WTC11 (cell line): ENCODE measurements at regions not wholly inside any gene's neighbourhood (a gene's known extent, or its start where the extent isn't known, plus 50 kb on each side); places are given as distances from the start of the nearest gene placed in this dataset.

Source experiments
- ATAC-seq: fragments of 200-7000 bp; cut with Tn5 transposase; 2 replicates; pipeline ENCODE4 v1.10.0; 2021; ENCODE audit warnings: mild to moderate bottlenecking, moderate library complexity
- CTCF ChIA-PET: fragments of 300-600 bp; sonication (Branson Sonifier 250); formaldehyde crosslinking; loops from one replicate; lab custom pipeline; 2021; ENCODE audit warnings: antibody characterized with exemption; lab: Charles Lee
- POLR2A ChIA-PET: fragments of 350-600 bp; sonication (Branson Sonifier 250); formaldehyde crosslinking; loops from one replicate; lab custom pipeline; 2021; ENCODE audit warnings: antibody characterized with exemption; lab: Charles Lee
- DNase-seq: peaks from one replicate; pipeline ENCODE4 v3.0.0; 2021; ENCODE audit warnings: low spot score
- H3K27ac Mint-ChIP-seq: 2 replicates; pipeline ENCODE4 v1.8.0; 2021; ENCODE audit warnings: mixed read lengths
- H3K27me3 Mint-ChIP-seq: 2 replicates; pipeline ENCODE4 v1.8.0; 2021; ENCODE audit warnings: low read depth, mild to moderate bottlenecking, moderate library complexity, mixed read lengths
- H3K36me3 Mint-ChIP-seq: 2 replicates; pipeline ENCODE4 v1.8.0; 2021; ENCODE audit warnings: mixed read lengths
- H3K4me1 Mint-ChIP-seq: 2 replicates; pipeline ENCODE4 v1.8.0; 2022; ENCODE audit warnings: mixed read lengths
- H3K4me3 Mint-ChIP-seq: 2 replicates; pipeline ENCODE4 v1.8.0; 2021; ENCODE audit warnings: mild to moderate bottlenecking, moderate library complexity, mixed read lengths
- H3K9me3 Mint-ChIP-seq: 2 replicates; pipeline ENCODE4 v1.8.0; 2021; ENCODE audit warnings: mixed read lengths
- AFF4 ChIP-seq: sonication (generic); formaldehyde crosslinking; IDR thresholded peaks from 2 replicates; pipeline ENCODE4 v1.8.1; 2023; ENCODE audit warnings: mild to moderate bottlenecking, missing genetic modification reagents, borderline replicate concordance
- ATF2 ChIP-seq: sonication (generic); formaldehyde crosslinking; IDR thresholded peaks from 2 replicates; pipeline ENCODE4 v1.8.1; 2022; ENCODE audit warnings: low read depth, missing genetic modification reagents, borderline replicate concordance
- ATF6 ChIP-seq: sonication (generic); formaldehyde crosslinking; IDR thresholded peaks from 2 replicates; pipeline ENCODE4 v1.8.1; 2023; ENCODE audit warnings: mild to moderate bottlenecking, missing genetic modification reagents
- CBFB ChIP-seq: sonication (generic); formaldehyde crosslinking; IDR thresholded peaks from 2 replicates; pipeline ENCODE4 v1.8.1; 2022; ENCODE audit warnings: mild to moderate bottlenecking, low read depth, missing genetic modification reagents
- CREM ChIP-seq: sonication (generic); formaldehyde crosslinking; IDR thresholded peaks from 2 replicates; pipeline ENCODE4 v1.8.1; 2022; ENCODE audit warnings: mild to moderate bottlenecking, missing genetic modification reagents, moderate library complexity
- ELF4 ChIP-seq: sonication (generic); formaldehyde crosslinking; IDR thresholded peaks from 2 replicates; pipeline ENCODE4 v1.8.1; 2022; ENCODE audit warnings: low read depth, mild to moderate bottlenecking, moderate library complexity, missing genetic modification reagents
- ETV6 ChIP-seq: sonication (generic); formaldehyde crosslinking; IDR thresholded peaks from 2 replicates; pipeline ENCODE4 v1.8.1; 2022; ENCODE audit warnings: mild to moderate bottlenecking, missing genetic modification reagents
- MLX ChIP-seq: sonication (generic); formaldehyde crosslinking; IDR thresholded peaks from 2 replicates; pipeline ENCODE4 v1.8.1; 2023; ENCODE audit warnings: mild to moderate bottlenecking, missing genetic modification reagents, moderate library complexity
- MXD4 ChIP-seq: fragments of 250-450 bp; sonication (Bioruptor Pico); IDR thresholded peaks from 2 replicates; pipeline ENCODE4 v1.8.0; 2021; ENCODE audit warnings: mild to moderate bottlenecking, moderate library complexity, borderline replicate concordance
- NFYB ChIP-seq: sonication (generic); formaldehyde crosslinking; conservative IDR thresholded peaks from 2 replicates; pipeline ENCODE4 v1.8.0; 2022; ENCODE audit warnings: low read depth, missing genetic modification reagents
- TEAD4 ChIP-seq: sonication (generic); formaldehyde crosslinking; IDR thresholded peaks from 2 replicates; pipeline ENCODE4 v1.8.0; 2022; ENCODE audit warnings: mild to moderate bottlenecking, missing genetic modification reagents
- ZBTB21 ChIP-seq: sonication (generic); formaldehyde crosslinking; IDR thresholded peaks from 2 replicates; pipeline ENCODE4 v1.8.1; 2023; ENCODE audit warnings: mild to moderate bottlenecking, missing genetic modification reagents, borderline replicate concordance
- ZNF317 ChIP-seq: sonication (generic); formaldehyde crosslinking; IDR thresholded peaks from 2 replicates; pipeline ENCODE4 v1.8.1; 2023; ENCODE audit warnings: low read depth, mild to moderate bottlenecking, moderate library complexity, missing genetic modification reagents, borderline replicate concordance
- ZNF425 ChIP-seq: fragments of 250-450 bp; sonication (Bioruptor Pico); conservative IDR thresholded peaks from 2 replicates; pipeline ENCODE4 v1.9.0; 2021; ENCODE audit warnings: mild to moderate bottlenecking
- ZNF532 ChIP-seq: fragments of 250-450 bp; sonication (Bioruptor Pico); IDR thresholded peaks from 2 replicates; pipeline ENCODE4 v1.9.0; 2021; ENCODE audit warnings: mild to moderate bottlenecking, borderline replicate concordance
- ZNF671 ChIP-seq: fragments of 250-450 bp; sonication (Bioruptor Pico); IDR thresholded peaks from 2 replicates; pipeline ENCODE4 v1.8.0; 2021; ENCODE audit warnings: mild to moderate bottlenecking
- ZSCAN18 ChIP-seq: fragments of 250-450 bp; sonication (Bioruptor Pico); IDR thresholded peaks from 2 replicates; pipeline ENCODE4 v2.1.2; 2022; ENCODE audit warnings: mild to moderate bottlenecking, moderate library complexity

GRCh38 chr5:89034588-89034987 is 151.6 kb upstream of the MEF2C start:
- ChIA-PET CTCF (no interaction called here), POLR2A (interaction anchor here (0.6 kb wide), 1 partner anchor 1570 kb away, joined by 4 read pairs; no protein-coding TSS in a partner anchor)
- Mint-ChIP-seq H3K9me3 (peaks cover 4% of the 10 kb centered on the region; the same call in 1 of the 2 replicates), H3K27me3 (no peaks in the 10 kb centered on the region), H3K36me3 (no peaks in the 10 kb centered on the region), H3K4me3 (no peak overlapping the region), H3K27ac (no peak overlapping the region), H3K4me1 (peaks cover 19% of the 10 kb centered on the region)
- DNase-seq (no peak), ATAC-seq (no peak)
- TF ChIP-seq ZSCAN18 (CRISPR knock-in tag): no peak
- no peak for TF ChIP-seq CBFB (CRISPR knock-in tag)
- no peak for TF ChIP-seq MXD4 (CRISPR knock-in tag)
- no peak for TF ChIP-seq TEAD4 (CRISPR knock-in tag)
- TF ChIP-seq ZNF425 (CRISPR knock-in tag): no peak

GRCh38 chr5:89030798-89031197 is 147.8 kb upstream of the MEF2C start:
- Mint-ChIP-seq H3K36me3 (peaks cover 20% of the 10 kb centered on the region), H3K27me3 (no peaks in the 10 kb centered on the region), H3K4me1 (peaks cover 11% of the 10 kb centered on the region), H3K27ac (no peak overlapping the region), H3K4me3 (no peak overlapping the region), H3K9me3 (peaks cover 22% of the 10 kb centered on the region)
- CTCF ChIA-PET: no interaction called here
- DNase-seq: no peak
- no peak for ATAC-seq
- POLR2A ChIA-PET: no interaction called here
- TF ChIP-seq ZNF671 (CRISPR knock-in tag) (no peak), ATF2 (CRISPR knock-in tag) (no peak), ZNF317 (CRISPR knock-in tag) (no peak), CREM (CRISPR knock-in tag) (no peak), MLX (CRISPR knock-in tag) (no peak), AFF4 (CRISPR knock-in tag) (no peak), ZNF532 (no peak), ELF4 (no peak), ZBTB21 (CRISPR knock-in tag) (no peak), NFYB (CRISPR knock-in tag) (no peak), ATF6 (no peak), ETV6 (no peak)
